Stimulated activated CD4-positive, alpha-beta T cell treated with anti-CD3 and anti-CD28 coated beads, TNF-alpha, amount 100 ng/mL, for 48 hours (primary cell): ENCODE measurements at regions not wholly inside any gene's neighbourhood (a gene's known extent, or its start where the extent isn't known, plus 50 kb on each side); places are given as distances from the start of the nearest gene placed in this dataset.
"Not testable (repeated sequence)": the region's sequence is repeated elsewhere in the genome, so short reads cannot be mapped to it uniquely, and the experiment has no call there.

Source experiments
- DNase-seq, 3 donors: peaks; one replicate each; pipeline ENCODE4 v3.0.0-alpha.2; 2020; ENCODE audit warnings: low read depth in 3 of 3

- no peak for DNase-seq
Observed at GRCh38 chr5:44942524-44943001, 133.8 kb downstream of the MRPS30 start.

DNA sequence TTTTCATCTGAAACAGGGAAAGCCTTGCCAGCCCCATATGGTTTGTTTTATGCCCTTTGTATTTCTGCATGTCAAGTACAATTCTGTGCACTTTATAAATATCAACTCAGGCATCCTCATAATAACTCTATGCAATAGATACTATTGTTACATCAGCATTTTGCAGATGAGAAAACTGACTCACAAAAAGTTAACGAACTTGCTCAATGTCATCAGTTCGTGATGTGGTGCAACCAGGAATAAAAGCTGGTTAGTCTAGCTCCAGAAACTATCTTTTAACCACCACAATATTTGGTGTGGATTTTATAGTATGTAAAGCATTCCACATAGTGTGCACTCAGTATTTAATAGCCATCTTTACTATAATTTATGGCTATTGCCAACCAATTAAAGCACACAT lies 134.9 kb downstream of the MRPS30 start:
- DNase-seq = no peak

DNA sequence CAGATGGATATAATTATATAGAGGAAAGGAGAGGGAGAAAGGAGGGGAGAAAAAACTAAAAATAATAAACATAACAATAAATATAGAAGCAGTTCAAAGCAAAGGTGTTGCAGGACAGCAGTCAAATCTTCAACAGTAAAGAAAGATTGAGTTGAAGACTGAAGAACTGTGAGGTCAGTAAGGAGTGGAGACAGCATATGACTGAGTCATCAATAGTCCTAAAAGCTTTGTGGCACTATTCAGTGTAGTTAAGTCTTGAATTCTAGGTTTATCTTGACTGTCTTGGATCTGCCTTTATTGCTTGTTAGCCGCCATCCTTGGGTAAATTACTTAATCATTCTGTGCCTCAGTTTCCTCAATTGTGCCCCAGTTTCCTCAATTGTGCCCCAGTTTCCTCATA lies 137.0 kb downstream of the MRPS30 start:
- no peak for DNase-seq

DNA sequence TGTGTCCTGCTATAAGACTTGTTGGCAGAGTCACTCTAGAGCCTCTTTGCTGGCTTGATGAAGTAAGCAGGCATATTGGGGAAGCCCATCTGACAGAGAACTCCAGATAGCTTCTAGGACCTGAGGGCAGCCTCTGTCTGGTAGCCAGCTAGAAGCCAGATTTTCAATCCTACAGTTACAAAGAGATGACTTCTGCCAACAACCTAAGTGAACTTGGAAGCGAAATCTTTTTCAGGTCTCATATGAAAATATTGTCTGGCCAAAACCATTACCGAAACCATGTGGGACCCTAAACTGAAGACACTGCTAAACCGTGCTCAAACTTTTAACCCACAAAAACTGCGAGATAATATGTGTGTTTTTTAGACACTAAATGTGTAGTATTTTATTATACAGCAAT lies 140.9 kb downstream of the MRPS30 start:
- DNase-seq = no peak

DNA sequence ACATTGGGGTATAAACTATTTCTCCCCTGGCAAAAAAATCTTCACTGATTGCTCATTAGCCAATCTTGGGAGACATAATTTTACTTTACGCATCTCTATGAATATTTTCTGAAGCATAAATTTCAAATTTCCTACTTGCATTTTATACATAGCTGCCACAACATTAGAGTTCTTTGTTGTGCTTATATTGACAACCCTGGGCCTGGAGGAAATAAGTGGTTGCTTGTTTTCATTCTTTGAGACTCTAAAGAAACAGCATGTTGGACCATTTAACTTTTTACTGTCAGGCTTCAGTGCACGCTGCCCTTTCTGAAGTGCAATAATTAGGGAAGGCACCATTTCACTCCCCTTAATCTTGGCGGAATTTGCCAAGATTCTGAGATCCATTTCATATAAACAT lies 142.6 kb downstream of the MRPS30 start:
- no peak for DNase-seq

DNA sequence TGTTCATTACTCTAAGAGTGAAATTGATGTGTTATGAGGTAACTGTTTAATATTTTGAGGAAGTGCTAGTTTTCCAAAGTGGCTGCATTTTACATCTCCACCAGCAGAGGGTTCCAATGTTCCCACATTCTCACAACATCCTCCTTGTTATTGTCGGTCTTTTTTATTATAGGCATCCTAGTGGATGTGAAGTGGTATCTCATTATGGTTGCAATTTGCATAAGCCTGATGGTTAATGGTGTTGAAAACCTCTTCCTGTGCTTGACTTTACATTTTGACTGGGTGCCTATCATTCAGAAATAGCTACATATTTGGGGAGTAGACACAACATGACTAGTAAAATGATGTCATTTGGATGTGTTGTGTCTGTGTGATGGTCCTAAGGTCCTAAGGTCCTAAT lies 143.6 kb downstream of the MRPS30 start:
- DNase-seq = no peak

- no peak for DNase-seq
Observed at GRCh38 chr5:44953078-44953477, 144.3 kb downstream of the MRPS30 start.

- not testable (repeated sequence) for DNase-seq
Observed at GRCh38 chr5:44958943-44959454, 150.3 kb downstream of the MRPS30 start.

- no peak for DNase-seq
Observed at GRCh38 chr5:44969825-44970224, 161.1 kb downstream of the MRPS30 start.

GRCh38 chr5:44970963-44971362 lies 162.2 kb downstream of the MRPS30 start:
- not testable (repeated sequence) for DNase-seq

GRCh38 chr5:44974813-44975212 lies 166.1 kb downstream of the MRPS30 start:
- no peak for DNase-seq

DNA sequence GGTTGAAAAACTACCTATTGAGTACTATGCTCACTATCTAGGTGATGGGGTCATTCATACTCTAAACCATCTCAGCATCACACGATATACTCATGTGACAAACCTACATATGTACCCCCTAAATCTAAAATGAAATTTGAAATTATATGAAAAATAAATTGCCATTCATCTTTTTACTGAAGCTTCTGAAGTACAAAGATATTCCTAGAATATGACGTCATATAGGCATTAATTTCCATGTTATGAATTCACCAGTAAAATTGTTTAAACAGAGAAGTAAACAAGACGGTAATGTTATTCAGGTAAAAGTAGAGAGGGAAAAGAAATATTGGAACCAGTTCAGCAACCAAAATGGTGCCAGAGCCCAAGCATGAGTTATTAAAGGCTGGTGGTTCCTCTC lies 173.0 kb downstream of the MRPS30 start:
- DNase-seq = no peak

GRCh38 chr5:44983006-44983405 lies 174.3 kb downstream of the MRPS30 start:
- DNase-seq = no peak

DNA sequence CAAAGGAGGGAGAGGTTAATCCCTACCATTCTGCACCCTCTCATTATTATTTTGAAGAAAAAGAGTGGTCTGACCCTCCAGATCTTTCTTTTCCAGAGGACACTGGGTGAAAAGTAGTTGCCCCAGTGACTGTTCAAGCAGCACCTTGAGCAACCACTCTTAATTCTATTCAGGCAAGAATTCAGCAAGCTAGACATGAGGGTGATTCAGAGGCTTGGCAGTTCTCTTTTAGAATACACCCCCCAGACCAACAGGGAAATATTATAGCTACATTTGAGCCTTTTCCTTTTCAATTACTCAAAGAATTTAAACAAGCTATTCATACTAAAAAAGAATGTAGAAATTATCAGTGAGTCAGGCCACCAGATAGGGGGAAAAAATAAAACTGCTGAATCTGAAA lies 178.3 kb downstream of the MRPS30 start:
- DNase-seq = no peak

DNA sequence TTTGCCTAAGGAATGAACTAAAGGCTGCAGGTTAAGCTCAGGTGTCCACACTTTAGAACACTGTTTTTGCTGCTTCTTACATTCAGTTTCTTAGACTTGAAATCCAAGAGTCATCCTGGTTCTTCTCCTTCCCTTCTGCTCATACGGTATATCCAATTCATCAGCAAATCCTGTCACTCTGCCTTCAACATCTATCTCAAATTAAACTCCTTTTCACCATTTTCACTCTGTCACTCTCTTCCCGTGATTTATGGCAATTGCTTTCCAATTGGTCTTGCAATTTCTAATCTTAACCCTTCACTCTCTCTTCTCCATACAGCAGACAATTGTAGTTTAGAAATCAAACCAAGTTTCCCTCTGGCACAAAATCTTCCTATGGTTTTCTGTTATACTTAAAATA lies 182.9 kb downstream of the MRPS30 start:
- DNase-seq = no peak

DNA sequence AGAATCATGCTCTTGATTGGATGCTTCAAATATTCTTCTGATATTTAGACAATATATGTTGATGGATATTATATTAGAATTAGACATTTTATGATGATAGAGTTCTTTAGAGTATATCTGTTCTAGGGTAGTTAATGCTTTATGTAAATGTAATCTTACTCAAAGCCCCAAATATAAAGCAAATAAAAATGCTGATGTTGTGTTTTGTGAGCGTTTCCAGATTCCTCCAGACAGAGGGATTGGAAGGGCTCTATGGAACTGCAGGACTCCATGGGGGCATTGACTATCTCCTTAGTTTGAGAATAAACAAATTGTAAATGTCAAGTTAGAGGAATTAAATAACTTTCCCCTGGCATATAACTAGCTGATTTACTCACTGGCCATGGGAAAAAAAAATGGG lies 184.5 kb downstream of the MRPS30 start:
- DNase-seq = no peak

GRCh38 chr5:44997506-44997905 lies 188.8 kb downstream of the MRPS30 start:
- no peak for DNase-seq

- DNase-seq = not testable (repeated sequence)
Observed at GRCh38 chr5:45007102-45007501, 198.4 kb downstream of the MRPS30 start.

- DNase-seq = no peak
Observed at GRCh38 chr5:45017568-45017967, 208.8 kb downstream of the MRPS30 start.

DNA sequence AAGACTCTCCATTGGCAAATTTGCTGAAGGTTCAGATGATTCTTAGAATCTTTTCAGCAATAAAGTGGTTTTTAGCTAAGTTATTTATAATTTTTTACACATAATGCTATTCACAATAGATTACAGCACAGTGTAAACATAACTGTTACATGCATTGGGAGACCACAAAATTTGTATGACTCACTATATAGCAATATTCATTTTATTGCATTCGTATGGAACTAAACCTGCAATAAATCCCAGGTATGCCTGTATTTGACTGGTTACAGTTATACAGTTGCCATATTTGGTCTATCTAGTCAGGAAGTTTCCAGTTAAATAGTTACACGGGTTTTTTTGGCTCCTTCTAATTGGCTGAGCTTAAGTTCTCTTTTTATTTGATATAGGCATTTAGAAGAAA lies 220.8 kb downstream of the MRPS30 start:
- DNase-seq = no peak

DNA sequence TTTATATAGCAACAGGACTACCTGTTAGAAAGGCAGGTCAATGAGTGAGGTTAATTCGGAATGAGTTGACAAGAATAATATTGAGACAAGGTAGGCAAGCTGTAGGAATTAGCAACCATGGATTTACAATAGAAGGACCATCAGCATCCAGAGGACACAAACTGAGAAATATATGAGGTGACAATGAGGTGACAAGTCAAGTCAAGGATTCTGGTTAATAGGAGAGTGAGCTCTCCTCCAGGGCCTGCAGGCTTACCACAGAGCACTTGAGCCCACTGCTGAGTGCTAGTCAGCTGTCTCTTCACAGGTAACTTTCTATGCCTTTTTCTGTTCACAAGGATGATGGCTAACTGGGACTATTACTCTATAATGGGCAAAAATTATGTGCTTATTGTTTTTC lies 227.2 kb downstream of the MRPS30 start:
- DNase-seq = no peak

- no peak for DNase-seq
Observed at GRCh38 chr5:45037927-45038326, 229.2 kb downstream of the MRPS30 start.

GRCh38 chr5:45038366-45038987 lies 229.7 kb downstream of the MRPS30 start:
- DNase-seq = no peak

- no peak for DNase-seq
Observed at GRCh38 chr5:45042283-45042682, 233.5 kb downstream of the MRPS30 start.
